ENCODE measurements at regions not wholly inside any gene's neighbourhood (a gene's known extent, or its start where the extent isn't known, plus 50 kb on each side); places are given as distances from the start of the nearest gene placed in this dataset.

GRCh38 chr10:60648761-60649160 is 129.5 kb upstream of the CDK1 start (continued):
- no peak for TF ChIP-seq CTCF (conservative IDR thresholded peaks at IDR 0.05; ENCODE audit: low read depth in 2 of 2)
- no peak for TF ChIP-seq POLR2AphosphoS5 (IDR thresholded peaks at IDR 0.05; ENCODE audit: low read depth)
- TF ChIP-seq REST (IDR thresholded peaks at IDR 0.05; ENCODE audit: unreplicated experiment), result no peak
- TF ChIP-seq ZNF331 (CRISPR knock-in tag; IDR thresholded peaks at IDR 0.05; ENCODE audit: low read depth), result no peak
- TF ChIP-seq ETS1 (IDR thresholded peaks at IDR 0.05), result no peak

- H3K27me3 ChIP-seq (ENCODE audit: insufficient read depth), result no peaks in the 10 kb centered on the region
- H2AFZ ChIP-seq, result no peak overlapping the region
- DNase-seq (ENCODE audit: low spot score) (peak; percentile 82), ATAC-seq (peak; percentile 34; the same call in 2 of the 3 replicates)
- H3K9me2 ChIP-seq (ENCODE audit: insufficient read depth), result no peaks in the 10 kb centered on the region
- peaks cover 22% of the 10 kb centered on the region for H3K4me1 ChIP-seq (ENCODE audit: insufficient read depth)
- no peaks in the 10 kb centered on the region for H3K36me3 ChIP-seq (ENCODE audit: insufficient read depth)
- Mint-ChIP-seq H3K27me3 (ENCODE audit: insufficient read depth, low read depth, poor library complexity) (no peaks in the 10 kb centered on the region), H3K27ac (no peak overlapping the region), H3K9me3 (no peaks in the 10 kb centered on the region; the same call in 2 of the 3 replicates), H3K4me3 (no peak overlapping the region), H3K36me3 (ENCODE audit: low read depth) (no peaks in the 10 kb centered on the region), H3K4me1 (peaks cover 21% of the 10 kb centered on the region)
- no peak for TF ChIP-seq POLR2AphosphoS5 (IDR thresholded peaks at IDR 0.05; ENCODE audit: low read depth)
- TF ChIP-seq CTCF (conservative IDR thresholded peaks at IDR 0.05; ENCODE audit: low read depth in 2 of 2), result peak; percentile 73 to 87
- no peaks in the 10 kb centered on the region for H3K79me2 ChIP-seq (replicated peaks; ENCODE audit: insufficient read depth)
- no peaks in the 10 kb centered on the region for H3F3A ChIP-seq (replicated peaks; ENCODE audit: low read depth)
- H3K4me3 ChIP-seq, result no peak overlapping the region
- H3K27ac ChIP-seq (ENCODE audit: low read depth), result no peak overlapping the region
- H4K20me1 ChIP-seq (replicated peaks; ENCODE audit: insufficient read depth), result no peaks in the 10 kb centered on the region
- H3K4me2 ChIP-seq, result no peak overlapping the region
Observed at GRCh38 chr10:60646966-60647796, 131.1 kb upstream of the CDK1 start.

All from GM23338 (cell line).